HL-60 (cell line): ENCODE measurements at regions not wholly inside any gene's neighbourhood (a gene's known extent, or its start where the extent isn't known, plus 50 kb on each side); places are given as distances from the start of the nearest gene placed in this dataset.

Experiments
- DNase-seq, 2 experiments: peaks; one replicate each; pipeline ENCODE4 v3.0.0-alpha.2; 2010 to 2020; ENCODE audit warnings: low read depth in 1 of 2, low spot score in 1 of 2
- H3K27ac ChIP-seq: fragments of 250-450 bp; sonication (Bioruptor Pico); replicated peaks from 2 replicates; pipeline ENCODE4 v1.5.1; 2020; ENCODE audit warnings: mild to moderate bottlenecking, moderate library complexity
- H3K27me3 ChIP-seq: fragments of 250-450 bp; sonication (Bioruptor Pico); 2 replicates; pipeline ENCODE4 v1.5.1; 2021; ENCODE audit warnings: mild to moderate bottlenecking, moderate library complexity; ENCODE audit not compliant: insufficient read depth, poor library complexity, severe bottlenecking
- H3K4me3 ChIP-seq: replicated peaks from 2 replicates; pipeline ENCODE4 v1.5.1; 2011; ENCODE audit warnings: mild to moderate bottlenecking, control low read depth, low read length; ENCODE audit not compliant: insufficient read depth
- CTCF ChIP-seq: IDR thresholded peaks from one replicate; pipeline ENCODE4 v1.5.1; 2011; ENCODE audit warnings: low read length, control low read depth, inconsistent platforms; ENCODE audit not compliant: insufficient read depth
- GABPA ChIP-seq: IDR thresholded peaks from 2 replicates; pipeline ENCODE4 v1.6.1; 2012; ENCODE audit warnings: low read depth
- POLR2AphosphoS5 ChIP-seq: IDR thresholded peaks from 2 replicates; pipeline ENCODE4 v1.6.1; 2012; ENCODE audit warnings: low read depth
- REST ChIP-seq: IDR thresholded peaks from 2 replicates; pipeline ENCODE4 v1.6.1; 2012; ENCODE audit warnings: low read depth; ENCODE audit not compliant: insufficient replicate concordance
- SPI1 ChIP-seq: IDR thresholded peaks from 2 replicates; pipeline ENCODE4 v1.6.1; 2012; ENCODE audit warnings: low read depth, mild to moderate bottlenecking, borderline replicate concordance

GRCh38 chr21:19340303-19340702, 936.7 kb upstream of the TMPRSS15 start:
- TF ChIP-seq CTCF (no peak), GABPA (no peak), SPI1 (no peak), POLR2AphosphoS5 (no peak), REST (no peak)

DNA sequence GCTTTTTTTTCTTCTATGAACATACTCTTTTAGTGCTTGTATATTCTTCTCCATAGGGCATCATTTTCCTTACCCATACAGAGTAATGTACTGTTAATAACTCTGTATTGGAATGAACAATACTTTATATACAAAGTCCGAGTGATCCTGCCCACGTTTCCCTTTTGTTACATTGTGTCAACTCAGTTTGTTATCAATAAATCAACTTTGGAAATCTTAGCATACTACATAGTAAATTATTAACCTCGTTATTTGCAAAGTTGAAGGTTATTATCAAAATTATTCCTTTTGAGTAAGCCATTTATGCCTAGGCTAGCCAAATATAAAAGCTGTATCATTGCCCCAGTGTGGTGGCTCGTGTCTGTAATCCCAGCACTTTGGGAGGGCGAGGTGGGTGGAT, 937.4 kb upstream of the TMPRSS15 start:
- H3K27ac ChIP-seq: no peak overlapping the region
- no peak overlapping the region for H3K4me3 ChIP-seq
- TF ChIP-seq GABPA (no peak), CTCF (no peak), SPI1 (no peak), REST (no peak), POLR2AphosphoS5 (no peak)
- DNase-seq: no peak
- H3K27me3 ChIP-seq: no peaks in the 10 kb centered on the region

More at GRCh38 chr21:19340303-19340702, 936.7 kb upstream of the TMPRSS15 start:
- no peak for DNase-seq
- H3K27ac ChIP-seq: no peak overlapping the region
- H3K4me3 ChIP-seq: no peak overlapping the region
- H3K27me3 ChIP-seq: no peaks in the 10 kb centered on the region

GRCh38 chr21:19343711-19344110, 940.1 kb upstream of the TMPRSS15 start:
- no peaks in the 10 kb centered on the region for H3K27me3 ChIP-seq
- DNase-seq: no peak
- TF ChIP-seq GABPA (no peak), REST (no peak), CTCF (no peak), SPI1 (no peak), POLR2AphosphoS5 (no peak)
- H3K4me3 ChIP-seq: no peak overlapping the region
- no peak overlapping the region for H3K27ac ChIP-seq
